ENCODE measurements at regions not wholly inside any gene's neighbourhood (a gene's known extent, or its start where the extent isn't known, plus 50 kb on each side); places are given as distances from the start of the nearest gene placed in this dataset.

- TF ChIP-seq CTCF (IDR thresholded peaks at IDR 0.05; ENCODE audit: low read depth, low read length), result no peak
- TF ChIP-seq EZH2phosphoT487 (IDR thresholded peaks at IDR 0.05; ENCODE audit: low read depth), result no peak
Measured at GRCh38 chr19:30208436-30209060, 163.6 kb upstream of the ZNF536 start.

All from OCI-LY3 (cell line).